ENCODE measurements at regions not wholly inside any gene's neighbourhood (a gene's known extent, or its start where the extent isn't known, plus 50 kb on each side); places are given as distances from the start of the nearest gene placed in this dataset.
"Not testable (repeated sequence)": the region's sequence is repeated elsewhere in the genome, so short reads cannot be mapped to it uniquely, and the experiment has no call there.

- no peaks in the 10 kb centered on the region for H3K79me2 ChIP-seq (ENCODE audit: insufficient read depth, low read length)
- no peaks in the 10 kb centered on the region for H4K20me1 ChIP-seq (ENCODE audit: insufficient read depth, low read length, poor library complexity, severe bottlenecking)
- H3K36me3 ChIP-seq (ENCODE audit: insufficient read depth, low read length) = no peaks in the 10 kb centered on the region
- H3K4me1 ChIP-seq (ENCODE audit: insufficient read depth, low read length, poor library complexity, severe bottlenecking) = no peaks in the 10 kb centered on the region
- H3K4me3 ChIP-seq (ENCODE audit: low read length, poor library complexity, severe bottlenecking) = no peak overlapping the region
- no peaks in the 10 kb centered on the region for H3K27me3 ChIP-seq (ENCODE audit: insufficient read depth, low read length, poor library complexity, severe bottlenecking)
- no peak overlapping the region for H2AFZ ChIP-seq (ENCODE audit: low read length)
- H3K9ac ChIP-seq (ENCODE audit: low read depth, low read length, poor library complexity, severe bottlenecking) = no peak overlapping the region
- H3K9me2 ChIP-seq (replicated peaks; ENCODE audit: low read depth, low read length) = no peaks in the 10 kb centered on the region
- TF ChIP-seq, protein P1, sequence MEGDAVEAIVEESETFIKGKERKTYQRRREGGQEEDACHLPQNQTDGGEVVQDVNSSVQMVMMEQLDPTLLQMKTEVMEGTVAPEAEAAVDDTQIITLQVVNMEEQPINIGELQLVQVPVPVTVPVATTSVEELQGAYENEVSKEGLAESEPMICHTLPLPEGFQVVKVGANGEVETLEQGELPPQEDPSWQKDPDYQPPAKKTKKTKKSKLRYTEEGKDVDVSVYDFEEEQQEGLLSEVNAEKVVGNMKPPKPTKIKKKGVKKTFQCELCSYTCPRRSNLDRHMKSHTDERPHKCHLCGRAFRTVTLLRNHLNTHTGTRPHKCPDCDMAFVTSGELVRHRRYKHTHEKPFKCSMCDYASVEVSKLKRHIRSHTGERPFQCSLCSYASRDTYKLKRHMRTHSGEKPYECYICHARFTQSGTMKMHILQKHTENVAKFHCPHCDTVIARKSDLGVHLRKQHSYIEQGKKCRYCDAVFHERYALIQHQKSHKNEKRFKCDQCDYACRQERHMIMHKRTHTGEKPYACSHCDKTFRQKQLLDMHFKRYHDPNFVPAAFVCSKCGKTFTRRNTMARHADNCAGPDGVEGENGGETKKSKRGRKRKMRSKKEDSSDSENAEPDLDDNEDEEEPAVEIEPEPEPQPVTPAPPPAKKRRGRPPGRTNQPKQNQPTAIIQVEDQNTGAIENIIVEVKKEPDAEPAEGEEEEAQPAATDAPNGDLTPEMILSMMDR (conservative IDR thresholded peaks at IDR 0.05; ENCODE audit: low read length) = no peak
- TF ChIP-seq EZH2phosphoT487 (IDR thresholded peaks at IDR 0.05; ENCODE audit: borderline replicate concordance) = no peak
- no peak overlapping the region for H3K4me2 ChIP-seq (ENCODE audit: low read depth, low read length, poor library complexity, severe bottlenecking)
- H3F3A ChIP-seq (ENCODE audit: low read depth) = no peaks in the 10 kb centered on the region
- no peaks in the 10 kb centered on the region for H3K9me3 ChIP-seq (ENCODE audit: insufficient read depth, low read depth, low read length)
Measured at GRCh38 chrX:113195949-113196348, 355.3 kb upstream of the AMOT start.

DNA sequence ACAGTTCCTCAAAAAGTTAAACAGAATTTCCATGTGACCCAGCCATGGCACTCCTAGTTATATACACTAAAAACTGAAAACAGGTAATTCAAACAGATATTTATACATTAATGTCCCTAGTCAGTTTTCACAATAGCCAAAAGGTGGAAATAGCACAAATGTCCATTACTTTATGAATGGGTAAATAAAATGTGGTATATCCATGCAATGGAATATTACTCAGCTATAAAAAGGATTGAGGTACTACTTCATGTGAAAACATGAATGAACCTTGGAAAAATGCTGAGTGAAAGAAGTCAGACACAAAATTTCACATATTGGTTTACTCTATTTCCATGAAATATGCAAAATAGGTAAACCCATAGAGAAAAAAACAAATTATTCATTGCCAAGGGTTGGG is 351.8 kb upstream of the AMOT start:
- Histone ChIP-seq H3F3A (ENCODE audit: low read depth) (no peaks in the 10 kb centered on the region), H4K20me1 (ENCODE audit: insufficient read depth, low read length, poor library complexity, severe bottlenecking) (no peaks in the 10 kb centered on the region), H3K79me2 (ENCODE audit: insufficient read depth, low read length) (no peaks in the 10 kb centered on the region), H3K4me2 (ENCODE audit: low read depth, low read length, poor library complexity, severe bottlenecking) (no peak overlapping the region), H3K9me2 (replicated peaks; ENCODE audit: low read depth, low read length) (no peaks in the 10 kb centered on the region), H3K9me3 (ENCODE audit: insufficient read depth, low read depth, low read length) (no peaks in the 10 kb centered on the region), H2AFZ (ENCODE audit: low read length) (no peak overlapping the region), H3K36me3 (ENCODE audit: insufficient read depth, low read length) (no peaks in the 10 kb centered on the region), H3K4me3 (ENCODE audit: low read length, poor library complexity, severe bottlenecking) (no peak overlapping the region), H3K27me3 (ENCODE audit: insufficient read depth, low read length, poor library complexity, severe bottlenecking) (no peaks in the 10 kb centered on the region), H3K4me1 (ENCODE audit: insufficient read depth, low read length, poor library complexity, severe bottlenecking) (no peaks in the 10 kb centered on the region), H3K9ac (ENCODE audit: low read depth, low read length, poor library complexity, severe bottlenecking) (no peak overlapping the region)
- TF ChIP-seq, protein P1 (conservative IDR thresholded peaks at IDR 0.05; ENCODE audit: low read length) = no peak
- no peak for TF ChIP-seq EZH2phosphoT487 (IDR thresholded peaks at IDR 0.05; ENCODE audit: borderline replicate concordance)

DNA sequence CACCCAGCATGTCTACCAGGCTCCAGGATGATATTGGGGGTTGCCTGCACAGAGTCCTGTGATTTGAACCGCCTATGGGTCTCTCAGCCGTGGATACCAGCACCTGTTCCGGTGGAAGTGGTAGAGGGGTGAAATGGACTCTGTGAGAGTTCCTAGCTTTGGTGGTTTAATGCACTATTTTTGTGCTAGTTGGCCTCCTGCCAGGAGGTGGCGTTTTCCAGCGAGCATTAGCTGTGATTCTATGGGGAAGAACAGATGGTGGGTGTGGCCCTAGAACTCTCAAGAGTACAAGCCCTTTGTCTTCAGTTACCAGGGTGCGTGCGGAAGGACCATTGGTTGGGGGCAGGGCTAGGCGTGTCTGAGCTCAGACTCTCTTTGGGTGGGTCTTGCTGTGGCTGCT is 316.9 kb upstream of the AMOT start:
- no peaks in the 10 kb centered on the region for H3K9me2 ChIP-seq (replicated peaks; ENCODE audit: low read depth, low read length)
- no peaks in the 10 kb centered on the region for H3K9me3 ChIP-seq (ENCODE audit: insufficient read depth, low read depth, low read length)
- H4K20me1 ChIP-seq (ENCODE audit: insufficient read depth, low read length, poor library complexity, severe bottlenecking) = no peaks in the 10 kb centered on the region
- no peak overlapping the region for H3K9ac ChIP-seq (ENCODE audit: low read depth, low read length, poor library complexity, severe bottlenecking)
- H3K4me3 ChIP-seq (ENCODE audit: low read length, poor library complexity, severe bottlenecking) = no peak overlapping the region
- H3K79me2 ChIP-seq (ENCODE audit: insufficient read depth, low read length) = no peaks in the 10 kb centered on the region
- no peak overlapping the region for H2AFZ ChIP-seq (ENCODE audit: low read length)
- no peaks in the 10 kb centered on the region for H3K27me3 ChIP-seq (ENCODE audit: insufficient read depth, low read length, poor library complexity, severe bottlenecking)
- TF ChIP-seq, protein P1 (conservative IDR thresholded peaks at IDR 0.05; ENCODE audit: low read length) = no peak
- TF ChIP-seq EZH2phosphoT487 (IDR thresholded peaks at IDR 0.05; ENCODE audit: borderline replicate concordance) = no peak
- H3K4me1 ChIP-seq (ENCODE audit: insufficient read depth, low read length, poor library complexity, severe bottlenecking) = no peaks in the 10 kb centered on the region
- H3K4me2 ChIP-seq (ENCODE audit: low read depth, low read length, poor library complexity, severe bottlenecking) = no peak overlapping the region
- H3F3A ChIP-seq (ENCODE audit: low read depth) = no peaks in the 10 kb centered on the region
- H3K36me3 ChIP-seq (ENCODE audit: insufficient read depth, low read length) = no peaks in the 10 kb centered on the region

DNA sequence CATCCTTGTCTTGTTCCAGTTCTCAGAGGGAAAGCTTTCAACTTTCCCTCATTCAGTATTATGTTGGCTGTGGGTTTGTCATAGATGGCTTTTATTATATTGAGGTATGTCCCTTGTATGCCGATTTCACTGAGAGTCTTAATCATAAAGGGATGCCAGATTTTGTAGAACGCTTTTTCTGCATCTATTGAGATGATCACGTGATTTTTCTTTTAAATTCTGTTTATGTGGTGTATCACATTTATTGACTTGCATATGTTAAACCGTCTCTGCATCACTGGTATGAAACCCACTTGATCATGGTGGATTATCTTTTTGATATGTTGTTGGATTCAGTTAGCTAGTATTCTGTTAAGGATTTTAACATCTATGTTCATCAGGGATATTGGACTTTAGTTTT is 313.7 kb upstream of the AMOT start:
- not testable (repeated sequence) for H3K79me2 ChIP-seq (ENCODE audit: insufficient read depth, low read length); H2AFZ ChIP-seq (ENCODE audit: low read length); H3K4me3 ChIP-seq (ENCODE audit: low read length, poor library complexity, severe bottlenecking); H3F3A ChIP-seq (ENCODE audit: low read depth); H3K36me3 ChIP-seq (ENCODE audit: insufficient read depth, low read length); H3K27me3 ChIP-seq (ENCODE audit: insufficient read depth, low read length, poor library complexity, severe bottlenecking); H3K9me3 ChIP-seq (ENCODE audit: insufficient read depth, low read depth, low read length); H4K20me1 ChIP-seq (ENCODE audit: insufficient read depth, low read length, poor library complexity, severe bottlenecking); H3K4me2 ChIP-seq (ENCODE audit: low read depth, low read length, poor library complexity, severe bottlenecking); H3K9me2 ChIP-seq (replicated peaks; ENCODE audit: low read depth, low read length); H3K9ac ChIP-seq (ENCODE audit: low read depth, low read length, poor library complexity, severe bottlenecking); H3K4me1 ChIP-seq (ENCODE audit: insufficient read depth, low read length, poor library complexity, severe bottlenecking)
